RWPE1 (cell line): ENCODE measurements at regions not wholly inside any gene's neighbourhood (a gene's known extent, or its start where the extent isn't known, plus 50 kb on each side); places are given as distances from the start of the nearest gene placed in this dataset.
A peak's percentile ranks its signal among the peaks of the same experiment; 100 is the strongest.

Experiments used
- CTCF ChIA-PET: fragments of 350-600 bp; sonication (Branson Sonifier 250); formaldehyde crosslinking; extraction: SDS; loops from one replicate; lab custom pipeline; 2021; lab: Yijun Ruan, JAX
- POLR2A ChIA-PET: fragments of 400-600 bp; formaldehyde crosslinking; extraction: SDS; loops from one replicate; lab custom pipeline; 2020; ENCODE audit warnings: antibody characterized with exemption; ENCODE audit not compliant: low non-redundant PET; lab: Yijun Ruan, JAX
- DNase-seq: peaks from one replicate; pipeline ENCODE4 v3.0.0; 2012; ENCODE audit warnings: low spot score
- H3K27ac ChIP-seq: fragments of 450-650 bp; 2 replicates; pipeline ENCODE4 v1.5.1; 2017
- CTCF ChIP-seq: fragments of 450-650 bp; conservative IDR thresholded peaks from 2 replicates; pipeline ENCODE4 v1.5.1; 2017; ENCODE audit warnings: low read depth, mild to moderate bottlenecking

- CTCF ChIA-PET, result interaction anchor here (0.5 to 0.9 kb wide), 3 partner anchors 9 to 287 kb away, joined by 3 to 6 read pairs (median 3); no protein-coding TSS in a partner anchor
- POLR2A ChIA-PET, result no interaction called here
- no peak overlapping the region for H3K27ac ChIP-seq
- DNase-seq, result no peak
- no peak for TF ChIP-seq CTCF
Observed at GRCh38 chr11:127632976-127633680, 632.6 kb upstream of the KIRREL3 start.

DNA sequence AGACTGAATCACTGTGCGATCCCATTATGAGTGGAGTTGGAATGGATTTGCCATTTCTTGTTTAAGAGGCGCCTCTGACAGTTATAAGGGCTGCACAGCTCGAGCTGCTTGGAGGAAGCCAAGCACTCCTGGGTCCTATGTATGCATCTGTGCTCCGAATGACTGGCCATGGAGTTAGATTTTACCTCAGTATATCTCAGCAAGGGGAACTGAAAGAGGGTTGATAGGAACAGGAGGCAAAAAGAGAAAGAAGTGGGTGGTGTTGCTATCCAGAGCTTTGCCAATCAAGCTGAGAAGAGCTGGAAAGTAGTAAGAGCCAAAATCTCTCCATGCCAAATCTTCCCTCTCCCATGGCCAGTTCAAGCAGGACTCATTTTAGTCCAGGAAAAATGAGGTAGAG is 632.0 kb upstream of the KIRREL3 start:
- ChIA-PET POLR2A (no interaction called here), CTCF (no interaction called here)
- no peak overlapping the region for H3K27ac ChIP-seq
- no peak for TF ChIP-seq CTCF
- DNase-seq, result no peak

DNA sequence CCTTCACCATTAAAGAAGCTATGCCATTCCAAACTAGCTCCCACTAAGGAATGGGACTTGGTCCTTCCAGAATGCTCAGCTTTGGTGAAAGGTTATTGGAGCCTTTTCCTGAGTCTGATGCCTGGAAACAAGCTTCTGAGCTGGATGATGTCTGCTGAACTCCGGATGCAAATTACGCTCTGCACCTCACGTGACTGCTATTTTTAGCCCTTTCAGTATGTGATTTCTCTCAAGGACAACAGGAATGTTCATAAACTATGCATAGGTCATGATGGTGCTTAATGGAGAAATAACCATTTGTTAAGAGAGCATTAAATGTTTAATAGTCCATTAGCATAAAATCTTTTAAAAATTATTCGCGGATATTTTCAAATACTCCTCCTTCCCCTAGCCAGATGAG is 631.4 kb upstream of the KIRREL3 start:
- CTCF ChIA-PET, result no interaction called here
- POLR2A ChIA-PET, result no interaction called here
- TF ChIP-seq CTCF, result no peak
- DNase-seq, result no peak
- no peak overlapping the region for H3K27ac ChIP-seq

- H3K27ac ChIP-seq, result no peak overlapping the region
Observed at GRCh38 chr11:127629200-127629599, 628.6 kb upstream of the KIRREL3 start.

GRCh38 chr11:127628458-127628785 is 627.9 kb upstream of the KIRREL3 start:
- no peak overlapping the region for H3K27ac ChIP-seq
- no peak for TF ChIP-seq CTCF
- ChIA-PET CTCF (no interaction called here), POLR2A (no interaction called here)
- DNase-seq, result no peak

More at GRCh38 chr11:127629200-127629599, 628.6 kb upstream of the KIRREL3 start:
- DNase-seq, result no peak
- TF ChIP-seq CTCF, result no peak
- CTCF ChIA-PET, result no interaction called here
- POLR2A ChIA-PET, result no interaction called here

GRCh38 chr11:127627629-127628457 is 627.3 kb upstream of the KIRREL3 start:
- no peak for TF ChIP-seq CTCF
- DNase-seq, result peak; percentile 24
- CTCF ChIA-PET, result no interaction called here
- H3K27ac ChIP-seq, result no peak overlapping the region
- POLR2A ChIA-PET, result no interaction called here
